HepG2 (cell line): ENCODE measurements at regions not wholly inside any gene's neighbourhood (a gene's known extent, or its start where the extent isn't known, plus 50 kb on each side); places are given as distances from the start of the nearest gene placed in this dataset.

Experiments
- ATAC-seq: fragments of 200-7000 bp; cut with Tn5 transposase; 3 replicates; pipeline ENCODE4 v1.9.1; 2020; ENCODE audit warnings: mild to moderate bottlenecking, moderate library complexity
- BruUV-seq: library from RNA; stranded (reverse); fragments of 400-500 nt; replicated peaks from 2 replicates; lab custom pipeline; 2021; lab: Mats Ljungman, UMichigan
- CTCF ChIA-PET: fragments of 300-600 bp; formaldehyde crosslinking; extraction: SDS; loops from one replicate; lab custom pipeline; 2021; ENCODE audit warnings: low total read pairs, inconsistent platforms, low intra/inter-chr PET ratio; lab: Yijun Ruan, JAX
- POLR2A ChIA-PET: fragments of 350-600 bp; sonication (Branson Sonifier 250); formaldehyde crosslinking; loops from one replicate; lab custom pipeline; 2020; ENCODE audit warnings: antibody characterized with exemption, inconsistent platforms; lab: Yijun Ruan, JAX
- DNase-seq: peaks from one replicate; pipeline ENCODE4 v3.0.0-alpha.2; 2015; ENCODE audit warnings: low spot score
- FAIRE-seq: peaks from 3 replicates; lab custom pipeline; 2011; peaks lifted over from hg19 to GRCh38; lab: Jason Lieb, UNC
- H2AFZ ChIP-seq: one replicate; pipeline ENCODE4 v1.6.1; 2011; ENCODE audit warnings: low read length, inconsistent platforms
- H3K27ac ChIP-seq: fragments of 300-600 bp; 3 replicates; pipeline ENCODE4 v1.8.0; 2011; ENCODE audit warnings: mixed run types, mild to moderate bottlenecking, mixed read lengths, low read length, inconsistent platforms; ENCODE audit not compliant: insufficient read depth; ENCODE audit errors: extremely low read length
- H3K27me3 ChIP-seq, 2 experiments: fragments of 200-600 bp in 1 of 2; 2 replicates in 1 of 2; 3 replicates in 1 of 2; pipeline versions ENCODE4 v1.6.0 to v1.8.0; 2011; ENCODE audit warnings: low read length in 2 of 2, mild to moderate bottlenecking in 2 of 2, moderate library complexity in 2 of 2, inconsistent platforms in 1 of 2; ENCODE audit not compliant: insufficient read depth in 2 of 2, control insufficient read depth in 1 of 2
- H3K36me3 ChIP-seq, 2 experiments: fragments of 200-600 bp in 1 of 2; replicated peaks in 1 of 2; 2 replicates in 1 of 2; 3 replicates in 1 of 2; pipeline versions ENCODE4 v1.5.1 to v1.8.0; 2011; ENCODE audit warnings: low read length in 2 of 2, inconsistent platforms in 1 of 2; ENCODE audit not compliant: insufficient read depth in 2 of 2, control insufficient read depth in 1 of 2
- H3K4me1 ChIP-seq: 2 replicates; pipeline ENCODE4 v1.5.1; 2012; ENCODE audit warnings: low read length, inconsistent platforms; ENCODE audit not compliant: insufficient read depth
- H3K4me2 ChIP-seq: 2 replicates; pipeline ENCODE4 v1.6.0; 2011; ENCODE audit warnings: low read depth, low read length, inconsistent platforms
- H3K4me3 ChIP-seq, 3 experiments: fragments of 200-600 bp in 1 of 3; sonication (generic), shearing (Covaris generic) in 1 of 3; replicated peaks in 1 of 3; 2 replicates each; pipeline ENCODE4 v1.5.1; 2011 to 2016; ENCODE audit warnings: low read length in 3 of 3, inconsistent platforms in 2 of 3, low read depth in 2 of 3, mild to moderate bottlenecking in 2 of 3, control low read depth in 1 of 3, mixed read lengths in 1 of 3; ENCODE audit not compliant: insufficient read depth in 1 of 3
- H3K79me2 ChIP-seq: one replicate; pipeline ENCODE4 v1.6.1; 2011; ENCODE audit warnings: low read length, inconsistent platforms; ENCODE audit not compliant: insufficient read depth
- H3K9ac ChIP-seq: 2 replicates; pipeline ENCODE4 v1.6.0; 2011; ENCODE audit warnings: mild to moderate bottlenecking, low read depth, low read length, inconsistent platforms; ENCODE audit not compliant: insufficient read depth
- H3K9me3 ChIP-seq: 2 replicates; pipeline ENCODE4 v1.5.1; 2012; ENCODE audit warnings: mild to moderate bottlenecking, low read length
- H4K20me1 ChIP-seq: 2 replicates; pipeline ENCODE4 v1.6.0; 2011; ENCODE audit warnings: inconsistent platforms, mild to moderate bottlenecking, low read length, moderate library complexity; ENCODE audit not compliant: insufficient read depth
- ATF3 ChIP-seq: sonication (generic); formaldehyde crosslinking; IDR thresholded peaks from 2 replicates; pipeline ENCODE4 v1.4.0; 2020; ENCODE audit warnings: missing genetic modification reagents
- HNRNPLL ChIP-seq: fragments of 200-400 bp; formaldehyde crosslinking; IDR thresholded peaks from 2 replicates; pipeline ENCODE4 v1.6.1; 2017; ENCODE audit warnings: mild to moderate bottlenecking, low read depth, low read length; ENCODE audit not compliant: poor library complexity, severe bottlenecking
- JUNB ChIP-seq: sonication (generic); formaldehyde crosslinking; IDR thresholded peaks from 2 replicates; pipeline ENCODE4 v1.8.0; 2022; ENCODE audit warnings: missing genetic modification reagents, mild to moderate bottlenecking, borderline replicate concordance
- SMAD3 ChIP-seq: sonication (generic); formaldehyde crosslinking; IDR thresholded peaks from 2 replicates; pipeline ENCODE4 v1.4.0; 2020; ENCODE audit warnings: missing genetic modification reagents
- TARDBP ChIP-seq: sonication (generic); formaldehyde crosslinking; IDR thresholded peaks from 2 replicates; pipeline ENCODE4 v1.8.0; 2022; ENCODE audit warnings: mild to moderate bottlenecking, missing genetic modification reagents
- TSC22D2 ChIP-seq: sonication (generic); formaldehyde crosslinking; IDR thresholded peaks from 2 replicates; pipeline ENCODE4 v1.5.1; 2020; ENCODE audit warnings: missing genetic modification reagents, mild to moderate bottlenecking, borderline replicate concordance
- ZNF367 ChIP-seq: sonication (generic); formaldehyde crosslinking; IDR thresholded peaks from 2 replicates; pipeline ENCODE4 v1.4.0; 2020; ENCODE audit warnings: missing genetic modification reagents, borderline replicate concordance
- ZNF550 ChIP-seq: sonication (generic); formaldehyde crosslinking; IDR thresholded peaks from 2 replicates; pipeline ENCODE4 v1.4.0; 2020; ENCODE audit warnings: mild to moderate bottlenecking, missing genetic modification reagents, borderline replicate concordance
- ZNF580 ChIP-seq: IDR thresholded peaks from 2 replicates; pipeline ENCODE4 v1.6.1; 2016; ENCODE audit warnings: low read depth, borderline replicate concordance
- ZNF687 ChIP-seq: sonication (generic); formaldehyde crosslinking; IDR thresholded peaks from 2 replicates; pipeline ENCODE4 v1.5.1; 2020; ENCODE audit warnings: mild to moderate bottlenecking, missing genetic modification reagents, moderate library complexity
- ZNF800 ChIP-seq: sonication (generic); formaldehyde crosslinking; IDR thresholded peaks from 2 replicates; pipeline ENCODE4 v1.4.0; 2020; ENCODE audit warnings: missing genetic modification reagents
- WGBS: methylation state at CpG from one replicate; pipeline ENCODE4 v1.1.6; 2017; ENCODE audit warnings: low lambda C conversion rate; 5-methylcytosine and 5-hydroxymethylcytosine counted together
- in situ Hi-C: cut with HindIII; loops from 2 replicates; pipeline ENCODE4 v1.10.0; 2017; ENCODE audit warnings: low pct_unique_long_range_greater_than_20kb; ENCODE audit not compliant: extremely low pct_ligation_motif_present
- intact Hi-C: fragments of 100-400 bp; cut with micrococcal nuclease; formaldehyde crosslinking; loops from one replicate; pipeline ENCODE4 v1.10.0; 2022; ENCODE audit not compliant: unreplicated experiment

GRCh38 chr10:43803791-43804190 lies 155.1 kb upstream of the ZNF32 start:
- Histone ChIP-seq H2AFZ (no peak overlapping the region), H3K9me3 (no peaks in the 10 kb centered on the region), H3K4me2 (no peak overlapping the region), H3K4me1 (no peaks in the 10 kb centered on the region), H3K27me3 (peaks cover 0 to 3% of the 10 kb centered on the region in 2 experiments; a peak in 1 of 5 replicates), H3K36me3 (no peaks in the 10 kb centered on the region), H4K20me1 (no peaks in the 10 kb centered on the region), H3K27ac (no peak overlapping the region), H3K4me3 (no peak overlapping the region), H3K9ac (no peak overlapping the region), H3K79me2 (no peaks in the 10 kb centered on the region)
- WGBS: under 1% methylated on average over 7 of the region's 7 CpGs
- no TSS peak for BruUV-seq
- FAIRE-seq (no peak), DNase-seq (no peak), ATAC-seq (no peak)
- intact Hi-C loops: no loop called here
- ChIA-PET POLR2A (no interaction called here), CTCF (no interaction called here)
- TF ChIP-seq SMAD3 (CRISPR knock-in tag) (no peak), TSC22D2 (no peak), HNRNPLL (no peak)
- in situ Hi-C loops: no loop called here

GRCh38 chr10:43802988-43803696 lies 154.5 kb upstream of the ZNF32 start:
- Histone ChIP-seq H3K4me1 (no peaks in the 10 kb centered on the region), H3K9ac (no peak overlapping the region), H3K79me2 (no peaks in the 10 kb centered on the region), H3K27ac (no peak overlapping the region), H2AFZ (no peak overlapping the region), H3K27me3 (peaks cover 0 to 3% of the 10 kb centered on the region in 2 experiments; a peak in 1 of 5 replicates), H3K4me3 (no peak overlapping the region), H3K9me3 (no peaks in the 10 kb centered on the region), H3K4me2 (no peak overlapping the region), H4K20me1 (no peaks in the 10 kb centered on the region), H3K36me3 (no peaks in the 10 kb centered on the region)
- in situ Hi-C loops: no loop called here
- no peak for ATAC-seq
- POLR2A ChIA-PET: no interaction called here
- WGBS: 0% methylated on average over 3 of the region's 6 CpGs
- DNase-seq: no peak
- CTCF ChIA-PET: no interaction called here
- intact Hi-C loops: no loop called here
- no TSS peak for BruUV-seq
- FAIRE-seq: no peak
- TF ChIP-seq ZNF687 (CRISPR knock-in tag) (no peak), ZNF367 (no peak), ZNF800 (no peak), JUNB (CRISPR knock-in tag) (no peak), ZNF550 (CRISPR knock-in tag) (no peak), ZNF580 (CRISPR knock-in tag) (no peak), ATF3 (CRISPR knock-in tag) (no peak), TARDBP (CRISPR knock-in tag) (no peak)
